Ovary (tissue), 3 donors: ENCODE measurements at regions not wholly inside any gene's neighbourhood (a gene's known extent, or its start where the extent isn't known, plus 50 kb on each side); places are given as distances from the start of the nearest gene placed in this dataset.

ENCODE experiments used
- CTCF ChIP-seq, 3 donors: fragments of 450-650 bp in 2 of 3; fragments of 200-600 bp in 1 of 3; IDR thresholded peaks; one replicate each; pipeline versions ENCODE4 v1.5.1 to v1.8.0; 2016 to 2022; ENCODE audit warnings: antibody characterized with exemption in 3 of 3, mild to moderate bottlenecking in 1 of 3
- POLR2A ChIP-seq: fragments of 450-650 bp; IDR thresholded peaks from one replicate; pipeline ENCODE4 v1.6.1; 2017; ENCODE audit warnings: antibody characterized with exemption, mild to moderate bottlenecking, moderate library complexity
- donor health status: DM: no; HTN: no; CAD: no.

GRCh38 chr9:88076286-88077070 lies 61.8 kb downstream of the SPATA31C2 start:
- TF ChIP-seq POLR2A (no peak), CTCF (IDR thresholded peaks at IDR 0.05) (peak in 1 of 3 donors; percentile 16)
